HepG2 (cell line): ENCODE measurements at regions not wholly inside any gene's neighbourhood (a gene's known extent, or its start where the extent isn't known, plus 50 kb on each side); places are given as distances from the start of the nearest gene placed in this dataset.

Source experiments
- ARNT ChIP-seq: fragments of 450-650 bp; IDR thresholded peaks from 2 replicates; pipeline ENCODE4 v1.6.1; 2017
- CAMTA2 ChIP-seq: sonication (generic); formaldehyde crosslinking; IDR thresholded peaks from 2 replicates; pipeline ENCODE4 v1.4.0; 2020; ENCODE audit warnings: mild to moderate bottlenecking, missing genetic modification reagents, borderline replicate concordance
- CENPX ChIP-seq: sonication (generic); formaldehyde crosslinking; IDR thresholded peaks from 2 replicates; pipeline ENCODE4 v1.9.0; 2021; ENCODE audit warnings: mild to moderate bottlenecking, missing genetic modification reagents, moderate library complexity
- FOXK1 ChIP-seq: sonication (generic); formaldehyde crosslinking; IDR thresholded peaks from 2 replicates; pipeline ENCODE4 v1.4.0; 2020; ENCODE audit warnings: low read depth, missing genetic modification reagents, borderline replicate concordance
- GATA4 ChIP-seq: sonication (generic); IDR thresholded peaks from 2 replicates; pipeline ENCODE4 v1.6.1; 2016; ENCODE audit warnings: antibody characterized with exemption, low read depth, borderline replicate concordance
- KDM2A ChIP-seq: sonication (generic); formaldehyde crosslinking; IDR thresholded peaks from 2 replicates; pipeline ENCODE4 v1.4.0; 2020; ENCODE audit warnings: low read depth, missing genetic modification reagents, borderline replicate concordance
- MEIS2 ChIP-seq: sonication (generic); formaldehyde crosslinking; IDR thresholded peaks from 2 replicates; pipeline ENCODE4 v1.9.0; 2021; ENCODE audit warnings: mild to moderate bottlenecking, missing genetic modification reagents
- NR2F1 ChIP-seq, 2 experiments: fragments of 450-650 bp in 1 of 2; formaldehyde crosslinking in 1 of 2; IDR thresholded peaks; 2 replicates each; pipeline versions ENCODE4 v1.5.0 to v1.6.1; 2016 to 2020; ENCODE audit warnings: mild to moderate bottlenecking in 1 of 2, missing compliant biosample characterization in 1 of 2, missing genetic modification reagents in 1 of 2, moderate library complexity in 1 of 2
- ZMYM2 ChIP-seq: sonication (generic); formaldehyde crosslinking; IDR thresholded peaks from 2 replicates; pipeline ENCODE4 v1.8.0; 2022; ENCODE audit warnings: mild to moderate bottlenecking, missing genetic modification reagents
- ZNF567 ChIP-seq: sonication (generic); formaldehyde crosslinking; IDR thresholded peaks from 2 replicates; pipeline ENCODE4 v1.8.1; 2023; ENCODE audit warnings: mild to moderate bottlenecking, missing genetic modification reagents, borderline replicate concordance
- ZNF773 ChIP-seq: sonication (generic); formaldehyde crosslinking; IDR thresholded peaks from 2 replicates; pipeline ENCODE4 v1.4.0; 2020; ENCODE audit warnings: missing genetic modification reagents, borderline replicate concordance
- ZNF781 ChIP-seq: sonication (generic); formaldehyde crosslinking; IDR thresholded peaks from 2 replicates; pipeline ENCODE4 v1.5.1; 2020; ENCODE audit warnings: borderline replicate concordance, mild to moderate bottlenecking, missing genetic modification reagents; ENCODE audit errors: not compliant biosample characterization
- TF ChIP-seq, protein P1 (sequence below): sonication (generic); formaldehyde crosslinking; IDR thresholded peaks from 2 replicates; pipeline ENCODE4 v1.4.0; 2020; ENCODE audit warnings: missing genetic modification reagents, mild to moderate bottlenecking, borderline replicate concordance
- TF ChIP-seq, protein P2 (sequence below): sonication (generic); formaldehyde crosslinking; IDR thresholded peaks from 2 replicates; pipeline ENCODE4 v1.4.0; 2020; ENCODE audit warnings: missing genetic modification reagents
- TF ChIP-seq, protein P3 (sequence below): sonication (generic); formaldehyde crosslinking; IDR thresholded peaks from 2 replicates; pipeline ENCODE4 v1.8.0; 2023; ENCODE audit warnings: mild to moderate bottlenecking, missing genetic modification reagents
- TF ChIP-seq, protein P4 (sequence below): sonication (generic); formaldehyde crosslinking; IDR thresholded peaks from 2 replicates; pipeline ENCODE4 v1.8.0; 2022; ENCODE audit warnings: low read depth, missing genetic modification reagents
- TF ChIP-seq, protein P5 (sequence below): sonication (generic); formaldehyde crosslinking; IDR thresholded peaks from 2 replicates; pipeline ENCODE4 v1.5.1; 2020; ENCODE audit warnings: mild to moderate bottlenecking, moderate library complexity, missing genetic modification reagents
- TF ChIP-seq, protein P6 (sequence below): sonication (generic); formaldehyde crosslinking; IDR thresholded peaks from 2 replicates; pipeline ENCODE4 v1.4.0; 2020; ENCODE audit warnings: mild to moderate bottlenecking, missing genetic modification reagents
- TF ChIP-seq, protein P7 (sequence below): sonication (generic); formaldehyde crosslinking; conservative IDR thresholded peaks from 2 replicates; pipeline ENCODE4 v1.4.0; 2020; ENCODE audit warnings: missing genetic modification reagents

DNA sequence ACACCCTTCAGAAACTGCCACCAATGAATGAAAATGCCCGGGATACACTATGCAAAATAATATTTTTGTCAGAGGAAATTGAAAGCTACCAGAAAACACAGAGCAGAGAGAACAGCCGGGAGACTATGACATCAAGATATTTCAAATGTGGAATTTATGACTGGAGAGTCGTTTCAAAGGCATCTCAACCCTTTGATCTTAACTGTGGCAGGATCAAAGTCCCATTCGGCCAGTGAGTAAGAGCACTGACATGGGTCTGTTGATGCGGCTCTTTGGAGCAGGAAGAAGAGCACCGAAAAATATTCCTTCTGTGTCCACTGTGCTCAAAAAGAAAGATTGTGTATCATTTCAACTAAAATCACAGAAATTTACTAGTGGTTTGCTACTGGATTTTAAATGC lies 201.9 kb downstream of the RFC3 start (continued):
- TF ChIP-seq MEIS2 (CRISPR knock-in tag) (peak; percentile 87), CAMTA2 (no peak), ARNT (no peak), ZNF567 (CRISPR knock-in tag) (no peak), NR2F1 (CRISPR knock-in tag; IDR thresholded peaks at IDR 0.05) (no peak), ZNF781 (CRISPR knock-in tag) (no peak), KDM2A (no peak), ZNF773 (CRISPR knock-in tag) (no peak), CENPX (CRISPR knock-in tag) (no peak), FOXK1 (CRISPR knock-in tag) (peak; percentile 68; the same call in 1 of the 2 replicates), ZMYM2 (no peak), GATA4 (no peak; the same call in 1 of the 2 replicates)
- TF ChIP-seq, protein P1, sequence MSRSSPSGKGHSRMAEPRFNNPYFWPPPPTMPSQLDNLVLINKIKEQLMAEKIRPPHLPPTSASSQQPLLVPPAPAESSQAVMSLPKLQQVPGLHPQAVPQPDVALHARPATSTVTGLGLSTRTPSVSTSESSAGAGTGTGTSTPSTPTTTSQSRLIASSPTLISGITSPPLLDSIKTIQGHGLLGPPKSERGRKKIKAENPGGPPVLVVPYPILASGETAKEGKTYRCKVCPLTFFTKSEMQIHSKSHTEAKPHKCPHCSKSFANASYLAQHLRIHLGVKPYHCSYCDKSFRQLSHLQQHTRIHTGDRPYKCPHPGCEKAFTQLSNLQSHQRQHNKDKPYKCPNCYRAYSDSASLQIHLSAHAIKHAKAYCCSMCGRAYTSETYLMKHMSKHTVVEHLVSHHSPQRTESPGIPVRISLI (CRISPR knock-in tag): no peak
- TF ChIP-seq, protein P2, sequence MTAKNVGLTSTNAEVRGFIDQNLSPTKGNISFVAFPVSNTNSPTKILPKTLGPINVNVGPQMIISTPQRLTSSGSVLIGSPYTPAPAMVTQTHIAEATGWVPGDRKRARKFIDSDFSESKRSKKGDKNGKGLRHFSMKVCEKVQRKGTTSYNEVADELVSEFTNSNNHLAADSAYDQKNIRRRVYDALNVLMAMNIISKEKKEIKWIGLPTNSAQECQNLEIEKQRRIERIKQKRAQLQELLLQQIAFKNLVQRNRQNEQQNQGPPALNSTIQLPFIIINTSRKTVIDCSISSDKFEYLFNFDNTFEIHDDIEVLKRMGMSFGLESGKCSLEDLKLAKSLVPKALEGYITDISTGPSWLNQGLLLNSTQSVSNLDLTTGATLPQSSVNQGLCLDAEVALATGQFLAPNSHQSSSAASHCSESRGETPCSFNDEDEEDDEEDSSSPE (CRISPR knock-in tag): no peak
- TF ChIP-seq, protein P3, sequence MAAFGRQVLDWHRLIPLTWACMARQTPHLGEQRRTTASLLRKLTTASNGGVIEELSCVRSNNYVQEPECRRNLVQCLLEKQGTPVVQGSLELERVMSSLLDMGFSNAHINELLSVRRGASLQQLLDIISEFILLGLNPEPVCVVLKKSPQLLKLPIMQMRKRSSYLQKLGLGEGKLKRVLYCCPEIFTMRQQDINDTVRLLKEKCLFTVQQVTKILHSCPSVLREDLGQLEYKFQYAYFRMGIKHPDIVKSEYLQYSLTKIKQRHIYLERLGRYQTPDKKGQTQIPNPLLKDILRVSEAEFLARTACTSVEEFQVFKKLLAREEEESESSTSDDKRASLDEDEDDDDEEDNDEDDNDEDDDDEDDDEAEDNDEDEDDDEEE (CRISPR knock-in tag): no peak
- TF ChIP-seq, protein P4, sequence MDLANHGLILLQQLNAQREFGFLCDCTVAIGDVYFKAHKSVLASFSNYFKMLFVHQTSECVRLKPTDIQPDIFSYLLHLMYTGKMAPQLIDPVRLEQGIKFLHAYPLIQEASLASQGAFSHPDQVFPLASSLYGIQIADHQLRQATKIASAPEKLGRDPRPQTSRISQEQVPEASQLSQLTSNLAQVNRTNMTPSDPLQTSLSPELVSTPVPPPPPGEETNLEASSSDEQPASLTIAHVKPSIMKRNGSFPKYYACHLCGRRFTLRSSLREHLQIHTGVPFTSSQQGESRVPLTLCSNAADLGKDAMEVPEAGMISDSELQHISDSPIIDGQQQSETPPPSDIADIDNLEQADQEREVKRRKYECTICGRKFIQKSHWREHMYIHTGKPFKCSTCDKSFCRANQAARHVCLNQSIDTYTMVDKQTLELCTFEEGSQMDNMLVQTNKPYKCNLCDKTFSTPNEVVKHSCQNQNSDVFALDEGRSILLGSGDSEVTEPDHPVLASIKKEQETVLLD (CRISPR knock-in tag): no peak
- TF ChIP-seq, protein P5, sequence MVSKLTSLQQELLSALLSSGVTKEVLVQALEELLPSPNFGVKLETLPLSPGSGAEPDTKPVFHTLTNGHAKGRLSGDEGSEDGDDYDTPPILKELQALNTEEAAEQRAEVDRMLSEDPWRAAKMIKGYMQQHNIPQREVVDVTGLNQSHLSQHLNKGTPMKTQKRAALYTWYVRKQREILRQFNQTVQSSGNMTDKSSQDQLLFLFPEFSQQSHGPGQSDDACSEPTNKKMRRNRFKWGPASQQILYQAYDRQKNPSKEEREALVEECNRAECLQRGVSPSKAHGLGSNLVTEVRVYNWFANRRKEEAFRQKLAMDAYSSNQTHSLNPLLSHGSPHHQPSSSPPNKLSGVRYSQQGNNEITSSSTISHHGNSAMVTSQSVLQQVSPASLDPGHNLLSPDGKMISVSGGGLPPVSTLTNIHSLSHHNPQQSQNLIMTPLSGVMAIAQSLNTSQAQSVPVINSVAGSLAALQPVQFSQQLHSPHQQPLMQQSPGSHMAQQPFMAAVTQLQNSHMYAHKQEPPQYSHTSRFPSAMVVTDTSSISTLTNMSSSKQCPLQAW (CRISPR knock-in tag): no peak
- TF ChIP-seq, protein P6, sequence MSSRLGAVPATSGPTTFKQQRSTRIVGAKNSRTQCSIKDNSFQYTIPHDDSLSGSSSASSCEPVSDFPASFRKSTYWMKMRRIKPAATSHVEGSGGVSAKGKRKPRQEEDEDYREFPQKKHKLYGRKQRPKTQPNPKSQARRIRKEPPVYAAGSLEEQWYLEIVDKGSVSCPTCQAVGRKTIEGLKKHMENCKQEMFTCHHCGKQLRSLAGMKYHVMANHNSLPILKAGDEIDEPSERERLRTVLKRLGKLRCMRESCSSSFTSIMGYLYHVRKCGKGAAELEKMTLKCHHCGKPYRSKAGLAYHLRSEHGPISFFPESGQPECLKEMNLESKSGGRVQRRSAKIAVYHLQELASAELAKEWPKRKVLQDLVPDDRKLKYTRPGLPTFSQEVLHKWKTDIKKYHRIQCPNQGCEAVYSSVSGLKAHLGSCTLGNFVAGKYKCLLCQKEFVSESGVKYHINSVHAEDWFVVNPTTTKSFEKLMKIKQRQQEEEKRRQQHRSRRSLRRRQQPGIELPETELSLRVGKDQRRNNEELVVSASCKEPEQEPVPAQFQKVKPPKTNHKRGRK (CRISPR knock-in tag): no peak
- TF ChIP-seq, protein P7, sequence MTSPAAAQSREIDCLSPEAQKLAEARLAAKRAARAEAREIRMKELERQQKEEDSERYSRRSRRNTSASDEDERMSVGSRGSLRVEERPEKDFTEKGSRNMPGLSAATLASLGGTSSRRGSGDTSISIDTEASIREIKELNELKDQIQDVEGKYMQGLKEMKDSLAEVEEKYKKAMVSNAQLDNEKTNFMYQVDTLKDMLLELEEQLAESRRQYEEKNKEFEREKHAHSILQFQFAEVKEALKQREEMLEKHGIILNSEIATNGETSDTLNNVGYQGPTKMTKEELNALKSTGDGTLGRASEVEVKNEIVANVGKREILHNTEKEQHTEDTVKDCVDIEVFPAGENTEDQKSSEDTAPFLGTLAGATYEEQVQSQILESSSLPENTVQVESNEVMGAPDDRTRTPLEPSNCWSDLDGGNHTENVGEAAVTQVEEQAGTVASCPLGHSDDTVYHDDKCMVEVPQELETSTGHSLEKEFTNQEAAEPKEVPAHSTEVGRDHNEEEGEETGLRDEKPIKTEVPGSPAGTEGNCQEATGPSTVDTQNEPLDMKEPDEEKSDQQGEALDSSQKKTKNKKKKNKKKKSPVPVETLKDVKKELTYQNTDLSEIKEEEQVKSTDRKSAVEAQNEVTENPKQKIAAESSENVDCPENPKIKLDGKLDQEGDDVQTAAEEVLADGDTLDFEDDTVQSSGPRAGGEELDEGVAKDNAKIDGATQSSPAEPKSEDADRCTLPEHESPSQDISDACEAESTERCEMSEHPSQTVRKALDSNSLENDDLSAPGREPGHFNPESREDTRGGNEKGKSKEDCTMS (CRISPR knock-in tag): no peak
